PC-9 (cell line): ENCODE measurements at regions not wholly inside any gene's neighbourhood (a gene's known extent, or its start where the extent isn't known, plus 50 kb on each side); places are given as distances from the start of the nearest gene placed in this dataset.

Experiments
- BruUV-seq: library from RNA; stranded (reverse); fragments of 400-500 nt; replicated peaks from 2 replicates; lab custom pipeline; 2021; lab: Mats Ljungman, UMichigan
- CTCF ChIA-PET: fragments of 300-600 bp; sonication (Branson Sonifier 250); formaldehyde crosslinking; loops from one replicate; lab custom pipeline; 2022; ENCODE audit warnings: antibody characterized with exemption; lab: Charles Lee
- POLR2A ChIA-PET: fragments of 300-600 bp; sonication (Branson Sonifier 250); formaldehyde crosslinking; loops from one replicate; lab custom pipeline; 2022; ENCODE audit warnings: antibody characterized with exemption; ENCODE audit not compliant: unreplicated experiment; lab: Charles Lee
- DNase-seq, 2 experiments: peaks; one replicate each; pipeline versions ENCODE4 v3.0.0 to v3.0.0-alpha.2; 2015 to 2022; ENCODE audit warnings: mixed read lengths in 1 of 2
- H2AFZ ChIP-seq: fragments of 200-600 bp; sonication (generic); 2 replicates; pipeline ENCODE4 v1.8.1; 2017; ENCODE audit warnings: antibody characterized with exemption
- H3F3A ChIP-seq: fragments of 200-600 bp; sonication (generic); 2 replicates; pipeline ENCODE4 v1.8.1; 2017; ENCODE audit warnings: antibody characterized with exemption, mild to moderate bottlenecking, low read depth; ENCODE audit not compliant: insufficient read depth
- H3K27ac ChIP-seq: fragments of 200-600 bp; sonication (generic); 2 replicates; pipeline ENCODE4 v1.6.1; 2016; ENCODE audit warnings: mixed run types
- H3K27me3 ChIP-seq: fragments of 200-600 bp; sonication (generic); 2 replicates; pipeline ENCODE4 v1.6.1; 2016; ENCODE audit warnings: low read depth, mixed run types; ENCODE audit not compliant: insufficient read depth
- H3K36me3 ChIP-seq: fragments of 200-600 bp; sonication (generic); 2 replicates; pipeline ENCODE4 v1.6.1; 2016; ENCODE audit warnings: low read depth, mixed run types
- H3K4me1 ChIP-seq: fragments of 200-600 bp; sonication (generic); replicated peaks from 2 replicates; pipeline ENCODE4 v1.6.1; 2016; ENCODE audit warnings: mixed run types; ENCODE audit not compliant: insufficient read depth
- H3K4me2 ChIP-seq: fragments of 200-600 bp; sonication (generic); 2 replicates; pipeline ENCODE4 v1.6.1; 2017; ENCODE audit warnings: mixed run types
- H3K4me3 ChIP-seq: fragments of 200-600 bp; sonication (generic); 2 replicates; pipeline ENCODE4 v1.6.1; 2016; ENCODE audit warnings: mixed run types
- H3K79me2 ChIP-seq: fragments of 200-600 bp; sonication (generic); 2 replicates; pipeline ENCODE4 v1.6.1; 2017; ENCODE audit warnings: low read depth, mixed run types
- H3K9me2 ChIP-seq: fragments of 200-600 bp; sonication (generic); 2 replicates; pipeline ENCODE4 v1.8.1; 2017; ENCODE audit warnings: mild to moderate bottlenecking; ENCODE audit not compliant: insufficient read depth
- H3K9me3 ChIP-seq: fragments of 200-600 bp; sonication (generic); 2 replicates; pipeline ENCODE4 v1.8.1; 2016; ENCODE audit warnings: low read depth; ENCODE audit not compliant: insufficient read depth
- H4K20me1 ChIP-seq: fragments of 200-600 bp; sonication (generic); 2 replicates; pipeline ENCODE4 v1.8.1; 2017; ENCODE audit not compliant: insufficient read depth
- EZH2 ChIP-seq: fragments of 200-600 bp; sonication (generic); IDR thresholded peaks from 2 replicates; pipeline ENCODE4 v1.8.0; 2017; ENCODE audit warnings: antibody characterized with exemption, low read depth
- intact Hi-C: fragments of 100-400 bp; cut with micrococcal nuclease; formaldehyde crosslinking; loops from one replicate; pipeline ENCODE4 v1.10.0; 2022; ENCODE audit not compliant: unreplicated experiment
- TF ChIP-seq, protein P1 (sequence below): fragments of 200-600 bp; sonication (generic); conservative IDR thresholded peaks from 2 replicates; pipeline ENCODE4 v1.6.1; 2017; ENCODE audit warnings: mixed run types, antibody characterized with exemption, mild to moderate bottlenecking, moderate library complexity

- H4K20me1 ChIP-seq, result no peaks in the 10 kb centered on the region
- no peaks in the 10 kb centered on the region for H3K27me3 ChIP-seq
- no peak overlapping the region for H3K27ac ChIP-seq
- no peaks in the 10 kb centered on the region for H3K4me1 ChIP-seq
- H3K4me2 ChIP-seq, result no peak overlapping the region
- ChIA-PET CTCF (no interaction called here), POLR2A (no interaction called here)
- no peaks in the 10 kb centered on the region for H3K9me3 ChIP-seq
- H3K9me2 ChIP-seq, result 0 out of 2 replicates have a peak, but pooled peaks cover 6% of the 10 kb centered on the region
- H3K36me3 ChIP-seq, result no peaks in the 10 kb centered on the region
- TF ChIP-seq, protein P1, sequence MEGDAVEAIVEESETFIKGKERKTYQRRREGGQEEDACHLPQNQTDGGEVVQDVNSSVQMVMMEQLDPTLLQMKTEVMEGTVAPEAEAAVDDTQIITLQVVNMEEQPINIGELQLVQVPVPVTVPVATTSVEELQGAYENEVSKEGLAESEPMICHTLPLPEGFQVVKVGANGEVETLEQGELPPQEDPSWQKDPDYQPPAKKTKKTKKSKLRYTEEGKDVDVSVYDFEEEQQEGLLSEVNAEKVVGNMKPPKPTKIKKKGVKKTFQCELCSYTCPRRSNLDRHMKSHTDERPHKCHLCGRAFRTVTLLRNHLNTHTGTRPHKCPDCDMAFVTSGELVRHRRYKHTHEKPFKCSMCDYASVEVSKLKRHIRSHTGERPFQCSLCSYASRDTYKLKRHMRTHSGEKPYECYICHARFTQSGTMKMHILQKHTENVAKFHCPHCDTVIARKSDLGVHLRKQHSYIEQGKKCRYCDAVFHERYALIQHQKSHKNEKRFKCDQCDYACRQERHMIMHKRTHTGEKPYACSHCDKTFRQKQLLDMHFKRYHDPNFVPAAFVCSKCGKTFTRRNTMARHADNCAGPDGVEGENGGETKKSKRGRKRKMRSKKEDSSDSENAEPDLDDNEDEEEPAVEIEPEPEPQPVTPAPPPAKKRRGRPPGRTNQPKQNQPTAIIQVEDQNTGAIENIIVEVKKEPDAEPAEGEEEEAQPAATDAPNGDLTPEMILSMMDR, result no peak
- no peak for TF ChIP-seq EZH2
- H3F3A ChIP-seq, result no peaks in the 10 kb centered on the region
- no peak for DNase-seq
- H2AFZ ChIP-seq, result no peak overlapping the region
- H3K4me3 ChIP-seq, result no peak overlapping the region
- intact Hi-C loops, result no loop called here
- H3K79me2 ChIP-seq, result no peaks in the 10 kb centered on the region
- BruUV-seq, result no TSS peak
These were observed 267.8 kb upstream of the MANEA start for GRCh38 chr6:95309545-95309944.

GRCh38 chr6:95318137-95318536 is 259.2 kb upstream of the MANEA start:
- H3K79me2 ChIP-seq, result no peaks in the 10 kb centered on the region
- H2AFZ ChIP-seq, result no peak overlapping the region
- TF ChIP-seq, protein P1, result no peak
- TF ChIP-seq EZH2, result no peak
- no peaks in the 10 kb centered on the region for H4K20me1 ChIP-seq
- H3K4me1 ChIP-seq, result no peaks in the 10 kb centered on the region
- no peaks in the 10 kb centered on the region for H3K27me3 ChIP-seq
- H3K4me3 ChIP-seq, result no peak overlapping the region
- no peak for DNase-seq
- no peak overlapping the region for H3K27ac ChIP-seq
- BruUV-seq, result no TSS peak
- H3K9me3 ChIP-seq, result no peaks in the 10 kb centered on the region
- intact Hi-C loops, result no loop called here
- H3K36me3 ChIP-seq, result no peaks in the 10 kb centered on the region
- peaks cover 4% of the 10 kb centered on the region; the same call in 1 of the 2 replicates for H3K9me2 ChIP-seq
- H3K4me2 ChIP-seq, result no peak overlapping the region
- no peaks in the 10 kb centered on the region for H3F3A ChIP-seq
- ChIA-PET POLR2A (no interaction called here), CTCF (no interaction called here)

- TF ChIP-seq, protein P1, result no peak
- TF ChIP-seq EZH2, result no peak
- H3K4me1 ChIP-seq, result no peaks in the 10 kb centered on the region
- no peak overlapping the region for H3K27ac ChIP-seq
- no peaks in the 10 kb centered on the region for H3K79me2 ChIP-seq
- BruUV-seq, result no TSS peak
- intact Hi-C loops, result no loop called here
- H3K36me3 ChIP-seq, result no peaks in the 10 kb centered on the region
- H3K9me2 ChIP-seq, result 0 out of 2 replicates have a peak, but pooled peaks cover 4% of the 10 kb centered on the region
- no peaks in the 10 kb centered on the region for H3K27me3 ChIP-seq
- no peak overlapping the region for H3K4me2 ChIP-seq
- H2AFZ ChIP-seq, result no peak overlapping the region
- H3K4me3 ChIP-seq, result no peak overlapping the region
- POLR2A ChIA-PET, result no interaction called here
- H3K9me3 ChIP-seq, result no peaks in the 10 kb centered on the region
- CTCF ChIA-PET, result no interaction called here
- H4K20me1 ChIP-seq, result no peaks in the 10 kb centered on the region
- H3F3A ChIP-seq, result no peaks in the 10 kb centered on the region
- DNase-seq, result no peak
These were observed 256.2 kb upstream of the MANEA start for GRCh38 chr6:95321126-95321525.
